OCI-LY3 (cell line): ENCODE measurements at regions not wholly inside any gene's neighbourhood (a gene's known extent, or its start where the extent isn't known, plus 50 kb on each side); places are given as distances from the start of the nearest gene placed in this dataset.

Experiments
- H2AFZ ChIP-seq: fragments of 200-600, 300-600 bp; shearing (Covaris generic); 2 replicates; pipeline ENCODE4 v1.6.0; 2014; ENCODE audit warnings: antibody characterized with exemption, low read depth, low read length
- H3K27ac ChIP-seq: fragments of 200-600, 300-600 bp; sonication (generic); 2 replicates; pipeline ENCODE4 v1.5.1; 2014; ENCODE audit warnings: mild to moderate bottlenecking, low read length, moderate library complexity, mixed read lengths
- H3K27me3 ChIP-seq: fragments of 200-600, 300-600 bp; sonication (generic); 2 replicates; pipeline ENCODE4 v1.6.1; 2014; ENCODE audit warnings: low read depth, low read length, mixed read lengths
- H3K36me3 ChIP-seq: fragments of 200-600, 300-600 bp; sonication (generic); replicated peaks from 2 replicates; pipeline ENCODE3; 2014; ENCODE audit warnings: low read depth, low read length, mixed read lengths
- H3K4me1 ChIP-seq: fragments of 300-600, 200-600 bp; sonication (generic); 2 replicates; pipeline ENCODE4 v1.6.1; 2014; ENCODE audit warnings: low read length, mixed read lengths
- H3K4me2 ChIP-seq: fragments of 200-600, 300-600 bp; sonication (generic); 2 replicates; pipeline ENCODE4 v1.6.1; 2014; ENCODE audit warnings: low read length, mixed read lengths
- H3K4me3 ChIP-seq: fragments of 300-600, 200-600 bp; sonication (generic); 2 replicates; pipeline ENCODE4 v1.5.1; 2014; ENCODE audit warnings: antibody characterized with exemption, mild to moderate bottlenecking, low read length, moderate library complexity
- H3K79me2 ChIP-seq: fragments of 300-600, 200-600 bp; shearing (Covaris generic); 2 replicates; pipeline ENCODE4 v1.6.1; 2014; ENCODE audit warnings: mild to moderate bottlenecking, low read length, mixed read lengths
- H3K9ac ChIP-seq: fragments of 300-600, 200-600 bp; shearing (Covaris generic); 2 replicates; pipeline ENCODE4 v1.6.0; 2014; ENCODE audit warnings: mild to moderate bottlenecking, low read length, moderate library complexity
- H3K9me3 ChIP-seq: fragments of 200-600, 300-600 bp; shearing (Covaris generic); 2 replicates; pipeline ENCODE4 v1.6.1; 2014; ENCODE audit warnings: low read length, mixed read lengths; ENCODE audit not compliant: insufficient read depth
- H4K20me1 ChIP-seq: fragments of 200-600, 300-600 bp; sonication (generic); 2 replicates; pipeline ENCODE4 v1.6.1; 2016; ENCODE audit warnings: low read length, mixed read lengths; ENCODE audit not compliant: insufficient read depth
- EZH2phosphoT487 ChIP-seq: fragments of 200-600 bp; shearing (Covaris generic); IDR thresholded peaks from 2 replicates; pipeline ENCODE4 v1.6.1; 2018; ENCODE audit warnings: antibody characterized with exemption, mixed run types, low read depth
- TF ChIP-seq, protein P1 (sequence below): fragments of 200-600, 300-600 bp; sonication (generic); IDR thresholded peaks from 2 replicates; pipeline ENCODE4 v1.5.1; 2014; ENCODE audit warnings: antibody characterized with exemption, low read length, low read depth

DNA sequence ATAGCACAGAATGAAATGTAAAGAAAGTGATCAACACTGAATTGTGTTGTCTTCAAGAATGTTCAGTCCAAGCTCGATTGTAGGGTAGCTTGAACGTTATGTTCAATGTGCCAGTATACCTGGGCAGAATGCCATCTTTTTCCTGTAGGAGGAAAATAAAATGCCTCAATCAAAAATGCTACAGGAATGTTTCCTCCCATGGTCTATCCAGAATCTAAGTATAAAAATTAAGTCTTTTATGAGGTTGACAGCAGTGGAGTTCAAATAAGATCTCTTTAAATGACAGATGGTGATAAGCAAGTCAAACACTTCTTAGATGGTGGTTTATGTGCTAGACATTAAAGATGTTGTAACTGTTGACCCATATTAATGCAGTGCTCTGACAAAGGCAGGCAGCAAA is 488.6 kb downstream of the CSNK1G3 start:
- Histone ChIP-seq H3K4me1 (no peaks in the 10 kb centered on the region), H3K9ac (no peak overlapping the region), H3K4me2 (no peak overlapping the region), H4K20me1 (no peaks in the 10 kb centered on the region), H3K36me3 (peaks cover 2% of the 10 kb centered on the region), H3K79me2 (no peaks in the 10 kb centered on the region), H3K27ac (no peak overlapping the region), H3K27me3 (no peaks in the 10 kb centered on the region), H3K9me3 (no peaks in the 10 kb centered on the region), H2AFZ (no peak overlapping the region), H3K4me3 (no peak overlapping the region)
- TF ChIP-seq, protein P1, sequence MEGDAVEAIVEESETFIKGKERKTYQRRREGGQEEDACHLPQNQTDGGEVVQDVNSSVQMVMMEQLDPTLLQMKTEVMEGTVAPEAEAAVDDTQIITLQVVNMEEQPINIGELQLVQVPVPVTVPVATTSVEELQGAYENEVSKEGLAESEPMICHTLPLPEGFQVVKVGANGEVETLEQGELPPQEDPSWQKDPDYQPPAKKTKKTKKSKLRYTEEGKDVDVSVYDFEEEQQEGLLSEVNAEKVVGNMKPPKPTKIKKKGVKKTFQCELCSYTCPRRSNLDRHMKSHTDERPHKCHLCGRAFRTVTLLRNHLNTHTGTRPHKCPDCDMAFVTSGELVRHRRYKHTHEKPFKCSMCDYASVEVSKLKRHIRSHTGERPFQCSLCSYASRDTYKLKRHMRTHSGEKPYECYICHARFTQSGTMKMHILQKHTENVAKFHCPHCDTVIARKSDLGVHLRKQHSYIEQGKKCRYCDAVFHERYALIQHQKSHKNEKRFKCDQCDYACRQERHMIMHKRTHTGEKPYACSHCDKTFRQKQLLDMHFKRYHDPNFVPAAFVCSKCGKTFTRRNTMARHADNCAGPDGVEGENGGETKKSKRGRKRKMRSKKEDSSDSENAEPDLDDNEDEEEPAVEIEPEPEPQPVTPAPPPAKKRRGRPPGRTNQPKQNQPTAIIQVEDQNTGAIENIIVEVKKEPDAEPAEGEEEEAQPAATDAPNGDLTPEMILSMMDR, result no peak
- TF ChIP-seq EZH2phosphoT487, result no peak

DNA sequence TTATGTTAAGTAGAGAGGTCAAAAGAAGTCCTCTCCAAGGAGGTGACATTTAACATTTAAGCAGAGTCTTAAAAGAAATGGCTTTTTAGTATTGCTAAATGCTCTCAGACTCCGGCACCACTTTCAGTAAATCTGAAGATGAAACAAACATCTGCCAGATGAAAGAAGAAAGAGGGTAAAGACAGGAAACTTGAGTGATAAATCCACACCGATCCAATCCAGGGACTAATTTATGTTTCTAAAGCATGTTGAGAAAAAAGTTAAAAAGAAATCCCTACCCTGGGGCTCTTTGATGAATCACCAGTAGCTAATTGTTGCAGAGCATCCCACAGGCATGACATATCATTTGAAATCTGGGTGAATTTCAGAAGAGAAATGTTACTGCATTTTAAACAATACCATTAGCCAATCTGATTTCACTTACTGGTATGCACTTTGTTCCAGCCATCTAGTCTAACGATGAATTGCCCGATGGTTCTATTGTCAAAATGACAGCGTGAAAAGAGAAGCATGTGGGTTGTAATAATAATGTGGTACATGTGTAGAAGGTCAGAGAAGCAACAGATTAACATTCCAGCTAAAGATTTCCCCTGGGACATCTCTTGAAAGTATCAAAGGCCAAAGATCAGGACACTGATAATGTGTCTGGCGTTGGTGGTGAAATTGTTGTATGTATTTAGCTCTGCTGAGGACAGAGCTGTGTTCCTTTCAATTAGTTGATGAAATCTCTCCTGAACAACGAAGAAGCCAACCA is 485.7 kb downstream of the CSNK1G3 start:
- no peaks in the 10 kb centered on the region for H3K79me2 ChIP-seq
- no peak overlapping the region for H2AFZ ChIP-seq
- no peak overlapping the region for H3K27ac ChIP-seq
- H3K9me3 ChIP-seq, result no peaks in the 10 kb centered on the region
- no peaks in the 10 kb centered on the region for H3K27me3 ChIP-seq
- H3K9ac ChIP-seq, result no peak overlapping the region
- TF ChIP-seq EZH2phosphoT487, result no peak
- TF ChIP-seq, protein P1, result no peak
- no peaks in the 10 kb centered on the region for H4K20me1 ChIP-seq
- H3K4me3 ChIP-seq, result no peak overlapping the region
- no peaks in the 10 kb centered on the region for H3K36me3 ChIP-seq
- H3K4me2 ChIP-seq, result no peak overlapping the region
- no peaks in the 10 kb centered on the region for H3K4me1 ChIP-seq

DNA sequence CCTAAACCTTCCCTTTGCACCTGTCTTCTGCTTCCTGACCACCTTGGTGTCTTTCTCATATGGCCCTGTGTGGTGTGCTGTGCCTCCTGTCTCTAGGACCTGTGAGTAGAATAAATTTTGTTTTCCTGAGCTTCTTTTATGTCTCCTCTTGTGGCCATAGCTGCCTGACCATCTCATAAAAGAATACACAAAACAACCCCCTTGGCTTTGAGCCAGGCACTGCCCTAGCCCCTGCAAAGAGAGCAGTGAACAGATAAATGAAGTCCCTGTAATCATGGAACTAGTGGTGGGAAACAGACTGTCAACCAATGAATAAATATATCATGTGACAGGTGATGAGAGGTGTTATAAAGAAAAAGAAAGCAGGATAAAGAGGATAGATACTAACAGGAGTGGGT is 485.1 kb downstream of the CSNK1G3 start:
- Histone ChIP-seq H3K4me1 (no peaks in the 10 kb centered on the region), H3K27ac (no peak overlapping the region), H3K36me3 (no peaks in the 10 kb centered on the region), H3K79me2 (no peaks in the 10 kb centered on the region), H3K27me3 (no peaks in the 10 kb centered on the region), H4K20me1 (no peaks in the 10 kb centered on the region), H3K9ac (no peak overlapping the region), H3K4me3 (no peak overlapping the region), H2AFZ (no peak overlapping the region), H3K4me2 (no peak overlapping the region), H3K9me3 (no peaks in the 10 kb centered on the region)
- TF ChIP-seq, protein P1, result no peak
- TF ChIP-seq EZH2phosphoT487, result no peak

DNA sequence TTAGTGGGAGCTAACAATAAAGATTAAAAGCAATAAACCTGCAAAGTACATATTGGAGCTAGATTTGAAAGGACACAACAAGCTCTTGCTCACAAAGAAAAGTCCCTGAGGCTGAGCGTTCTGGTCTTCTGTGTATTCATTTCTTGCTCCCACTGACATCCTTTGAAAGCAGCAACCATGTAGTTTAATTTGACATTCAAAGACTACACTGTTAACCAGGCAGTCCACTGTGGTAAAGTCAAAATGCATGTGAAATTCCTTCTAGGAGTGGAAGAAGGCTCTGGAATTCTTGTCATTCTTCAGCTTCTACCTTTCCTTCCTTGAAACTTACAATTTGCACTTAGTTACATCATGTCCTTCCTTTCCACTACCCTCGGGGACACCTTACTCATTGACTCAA is 480.7 kb downstream of the CSNK1G3 start:
- Histone ChIP-seq H3K4me3 (no peak overlapping the region), H3K9me3 (no peaks in the 10 kb centered on the region), H3K9ac (no peak overlapping the region), H3K4me2 (no peak overlapping the region), H3K4me1 (no peaks in the 10 kb centered on the region), H3K79me2 (no peaks in the 10 kb centered on the region), H3K36me3 (no peaks in the 10 kb centered on the region), H3K27me3 (no peaks in the 10 kb centered on the region), H2AFZ (no peak overlapping the region), H3K27ac (no peak overlapping the region), H4K20me1 (no peaks in the 10 kb centered on the region)
- TF ChIP-seq, protein P1, result no peak
- TF ChIP-seq EZH2phosphoT487, result no peak
